Left colon (tissue), 2 donors: ENCODE measurements at regions not wholly inside any gene's neighbourhood (a gene's known extent, or its start where the extent isn't known, plus 50 kb on each side); places are given as distances from the start of the nearest gene placed in this dataset.

Experiments used
- ATAC-seq: fragments of 200-7000 bp; cut with Tn5 transposase; one replicate; pipeline ENCODE4 v1.9.1; 2020; ENCODE audit warnings: mild to moderate bottlenecking, moderate library complexity
- DNase-seq, 2 donors: peaks; one replicate each; pipeline ENCODE4 v3.0.0-alpha.2; 2020
- intact Hi-C, 2 donors: fragments of 100-400 bp; cut with DNase I in 1 of 2; cut with micrococcal nuclease in 1 of 2; formaldehyde crosslinking; loops; one replicate each; pipeline versions ENCODE4 v1.11.2 to v1.14.0; 2022; cut with DNase I, micrococcal nuclease
- donor health status: DM: no; HTN: no; CAD: no.
- donor health status: DM: yes; HTN: yes; CAD: no.

DNA sequence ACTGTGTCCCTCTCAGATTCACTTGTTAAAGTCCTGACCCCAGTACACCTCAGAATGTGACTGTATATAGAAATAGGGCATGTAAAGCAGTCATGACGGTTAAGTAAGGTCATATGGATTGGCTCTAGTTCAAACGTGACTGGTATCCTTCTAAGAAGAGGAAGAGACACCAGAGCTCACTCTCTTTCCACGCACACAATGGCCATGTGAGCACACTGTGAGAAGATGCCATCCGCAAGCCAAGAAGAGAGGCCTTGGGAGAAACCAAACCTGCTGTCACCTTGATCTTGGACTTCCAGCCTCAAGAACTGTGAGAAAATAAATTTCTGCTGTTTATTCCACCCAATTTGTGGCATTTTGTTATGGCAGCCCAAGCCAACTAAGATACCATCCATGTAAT is 56.8 kb upstream of the IRF2BP2 start:
- no peak for DNase-seq
- intact Hi-C loops = no loop called here
- ATAC-seq = no peak

DNA sequence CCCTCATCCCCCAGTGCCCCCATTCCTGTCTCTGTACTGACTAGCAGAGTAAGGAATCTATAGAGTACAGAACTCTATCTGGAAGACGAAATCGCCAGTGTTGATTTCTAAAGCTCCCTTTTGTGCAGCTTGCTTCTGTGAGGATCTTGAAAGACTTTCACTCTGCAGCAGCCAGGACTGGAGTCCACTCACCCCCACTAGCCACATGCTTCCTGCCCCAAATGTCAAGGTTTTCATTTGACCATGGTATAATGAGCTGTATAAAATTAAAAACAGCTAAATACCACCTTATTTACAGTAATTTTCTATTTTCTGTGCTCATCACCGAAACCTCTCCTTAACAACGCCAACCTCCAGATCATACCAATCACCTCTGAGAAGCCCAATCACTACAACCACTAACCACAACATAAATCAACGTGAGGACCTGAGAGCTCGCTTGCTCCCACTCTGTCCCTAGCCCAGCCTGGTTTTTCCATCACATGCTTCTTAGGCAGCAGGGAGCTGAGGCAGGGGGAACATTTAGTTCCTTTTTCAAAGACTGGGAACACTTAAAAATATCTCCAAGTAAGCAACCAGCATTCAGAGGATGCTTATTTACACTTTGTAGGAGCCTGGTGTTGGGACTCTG is 56.1 kb upstream of the IRF2BP2 start:
- ATAC-seq (no peak), DNase-seq (no peak)
- intact Hi-C loops = no loop called here

DNA sequence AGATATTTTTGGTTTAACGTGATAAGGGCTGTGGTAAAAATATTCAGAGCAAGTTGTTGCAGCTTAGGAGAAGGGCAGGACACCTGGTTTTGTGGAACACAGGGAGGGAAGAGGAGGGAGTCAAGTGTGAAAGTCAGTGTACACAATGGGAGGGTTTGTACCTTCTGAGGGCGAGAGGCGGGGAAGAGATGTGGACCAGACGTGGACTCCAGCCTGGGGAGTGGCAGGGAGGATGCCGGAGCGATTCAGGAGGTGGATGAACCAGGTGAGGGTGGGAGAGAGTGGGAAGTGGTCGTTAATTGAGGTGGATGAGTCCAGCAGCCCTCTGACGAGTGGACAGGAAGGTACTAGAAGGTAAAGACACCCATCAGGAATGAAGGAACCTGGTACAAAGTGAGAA is 52.2 kb upstream of the IRF2BP2 start:
- peak; percentile 86 for ATAC-seq
- peak in 1 of 2 donors; percentile 55 for DNase-seq
- intact Hi-C loops = no loop called here

DNA sequence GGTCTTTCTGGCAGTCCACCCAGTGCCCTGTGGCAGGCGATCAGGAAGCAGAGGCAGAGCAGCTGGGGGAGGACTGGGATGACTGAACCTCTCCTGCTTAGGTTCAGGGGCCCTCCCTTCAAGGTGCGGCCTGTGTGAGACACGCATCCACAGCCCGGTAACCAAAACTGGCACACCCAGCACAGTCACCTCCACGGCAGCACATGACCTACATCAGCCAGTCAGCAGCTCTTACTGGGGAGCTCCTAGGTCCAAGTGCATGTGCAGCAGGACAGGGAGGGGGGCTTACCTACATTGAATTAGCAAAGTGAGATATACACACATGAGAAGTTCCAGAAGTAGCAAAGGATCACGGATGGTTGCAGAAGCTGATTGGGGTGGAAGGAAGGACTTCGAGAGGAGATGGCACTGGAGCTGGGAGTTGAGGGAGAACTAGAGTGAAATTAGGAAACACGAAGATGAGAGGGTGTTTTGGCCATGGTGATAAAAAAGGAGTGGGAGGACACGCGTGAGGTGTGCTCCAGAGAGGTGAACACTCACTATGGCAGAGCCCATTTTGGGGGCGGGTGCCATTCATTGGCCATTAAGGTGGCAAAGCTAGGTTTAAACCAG is 51.4 kb upstream of the IRF2BP2 start:
- intact Hi-C loops = no loop called here
- DNase-seq (no peak), ATAC-seq (no peak)

DNA sequence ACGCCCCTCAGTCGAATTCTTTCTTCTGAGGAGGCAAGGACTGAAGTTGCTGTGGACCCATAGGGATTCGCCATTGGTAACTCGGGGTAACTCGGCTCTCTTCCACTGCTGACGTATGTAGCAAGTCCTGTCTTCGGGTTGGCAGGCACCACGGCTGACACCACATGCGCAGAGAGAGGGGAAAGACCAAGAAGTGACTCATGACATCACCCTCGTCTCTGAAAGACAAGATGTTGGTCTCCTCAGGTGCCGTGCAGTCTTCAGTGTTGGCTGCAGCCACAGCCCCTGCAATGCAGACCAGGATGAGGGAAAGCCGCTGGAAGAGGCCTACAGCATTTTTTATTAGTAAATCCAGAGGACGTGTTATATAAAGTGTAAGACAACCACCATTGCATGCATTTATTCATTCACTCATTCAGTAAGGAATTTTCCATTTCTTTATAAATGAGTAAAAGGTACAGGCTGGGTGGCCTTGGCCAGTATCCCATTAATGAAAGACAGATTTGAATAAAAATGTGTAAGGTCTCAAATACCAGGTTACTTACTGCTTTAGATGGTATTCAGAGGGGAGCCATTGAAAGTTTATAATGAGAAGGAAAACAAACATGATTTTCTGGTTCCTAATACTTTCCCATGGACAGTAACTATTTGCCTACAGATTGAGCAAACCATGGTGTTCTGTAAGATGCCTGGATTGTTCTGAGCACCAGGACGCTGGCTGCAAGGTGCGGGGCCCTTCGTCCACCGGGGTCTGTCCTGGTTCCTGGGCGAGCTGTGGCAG is 50.7 kb upstream of the IRF2BP2 start:
- DNase-seq (no peak), ATAC-seq (no peak)
- intact Hi-C loops = no loop called here
